ENCODE measurements at regions not wholly inside any gene's neighbourhood (a gene's known extent, or its start where the extent isn't known, plus 50 kb on each side); places are given as distances from the start of the nearest gene placed in this dataset.

DNA sequence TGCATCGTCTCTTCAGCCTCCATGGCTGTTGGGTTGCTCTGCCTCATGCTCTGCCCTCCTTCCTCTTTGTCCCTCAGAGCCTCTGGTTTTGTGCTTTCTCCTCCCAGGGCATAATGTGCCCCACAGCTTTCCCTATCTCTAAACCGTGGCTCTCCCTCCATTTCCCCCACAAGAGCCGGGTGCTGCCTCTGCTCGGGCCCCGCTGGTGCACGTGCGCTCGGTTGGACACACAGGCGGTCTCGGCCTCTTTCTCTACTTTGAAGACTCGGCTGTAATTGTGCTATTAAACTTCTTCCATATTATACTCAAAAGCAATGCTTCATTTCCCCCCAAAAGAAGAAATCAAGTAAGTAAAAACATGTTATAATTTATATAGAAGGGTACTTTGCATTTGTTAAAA lies 109.7 kb upstream of the KLF14 start:
- TF ChIP-seq, protein P1, sequence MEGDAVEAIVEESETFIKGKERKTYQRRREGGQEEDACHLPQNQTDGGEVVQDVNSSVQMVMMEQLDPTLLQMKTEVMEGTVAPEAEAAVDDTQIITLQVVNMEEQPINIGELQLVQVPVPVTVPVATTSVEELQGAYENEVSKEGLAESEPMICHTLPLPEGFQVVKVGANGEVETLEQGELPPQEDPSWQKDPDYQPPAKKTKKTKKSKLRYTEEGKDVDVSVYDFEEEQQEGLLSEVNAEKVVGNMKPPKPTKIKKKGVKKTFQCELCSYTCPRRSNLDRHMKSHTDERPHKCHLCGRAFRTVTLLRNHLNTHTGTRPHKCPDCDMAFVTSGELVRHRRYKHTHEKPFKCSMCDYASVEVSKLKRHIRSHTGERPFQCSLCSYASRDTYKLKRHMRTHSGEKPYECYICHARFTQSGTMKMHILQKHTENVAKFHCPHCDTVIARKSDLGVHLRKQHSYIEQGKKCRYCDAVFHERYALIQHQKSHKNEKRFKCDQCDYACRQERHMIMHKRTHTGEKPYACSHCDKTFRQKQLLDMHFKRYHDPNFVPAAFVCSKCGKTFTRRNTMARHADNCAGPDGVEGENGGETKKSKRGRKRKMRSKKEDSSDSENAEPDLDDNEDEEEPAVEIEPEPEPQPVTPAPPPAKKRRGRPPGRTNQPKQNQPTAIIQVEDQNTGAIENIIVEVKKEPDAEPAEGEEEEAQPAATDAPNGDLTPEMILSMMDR (IDR thresholded peaks at IDR 0.05): no peak
- TF ChIP-seq POLR2A (IDR thresholded peaks at IDR 0.05): no peak
